HFFc6 (cell line): ENCODE measurements at regions not wholly inside any gene's neighbourhood (a gene's known extent, or its start where the extent isn't known, plus 50 kb on each side); places are given as distances from the start of the nearest gene placed in this dataset.

Experiments
- DNase-seq: peaks from one replicate; pipeline ENCODE4 v3.0.0-alpha.2; 2018
- H3K27ac Mint-ChIP-seq: 2 replicates; pipeline ENCODE4 v1.8.0; 2020; ENCODE audit warnings: mild to moderate bottlenecking, mixed read lengths
- H3K27me3 Mint-ChIP-seq: 2 replicates; pipeline ENCODE4 v1.8.0; 2021; ENCODE audit warnings: mild to moderate bottlenecking, moderate library complexity, mixed read lengths; ENCODE audit not compliant: insufficient read depth
- H3K36me3 Mint-ChIP-seq: 2 replicates; pipeline ENCODE4 v1.8.0; 2021; ENCODE audit warnings: low read depth, mixed read lengths
- H3K4me1 Mint-ChIP-seq: 2 replicates; pipeline ENCODE4 v1.8.0; 2020; ENCODE audit warnings: low read depth, mixed read lengths
- H3K4me3 Mint-ChIP-seq: 2 replicates; pipeline ENCODE4 v1.8.0; 2020; ENCODE audit warnings: mild to moderate bottlenecking, moderate library complexity, mixed read lengths
- H3K9me3 Mint-ChIP-seq: 2 replicates; pipeline ENCODE4 v1.8.0; 2020; ENCODE audit warnings: mild to moderate bottlenecking, mixed read lengths
- CTCF ChIP-seq: fragments of 200-600 bp; sonication (generic); IDR thresholded peaks from 2 replicates; pipeline ENCODE4 v1.5.0; 2021; ENCODE audit warnings: antibody characterized with exemption, mild to moderate bottlenecking

- Mint-ChIP-seq H3K4me3 (no peak overlapping the region), H3K4me1 (peaks cover 35% of the 10 kb centered on the region), H3K36me3 (peaks cover 40% of the 10 kb centered on the region), H3K27me3 (no peaks in the 10 kb centered on the region; the same call in none of the 2 replicates), H3K27ac (peak overlapping the region; percentile 89), H3K9me3 (peaks cover 50% of the 10 kb centered on the region)
- DNase-seq = no peak
- TF ChIP-seq CTCF = no peak
Observed at GRCh38 chr2:120651818-120652217, 83.8 kb upstream of the GLI2 start.

GRCh38 chr2:120653046-120653445, 82.6 kb upstream of the GLI2 start:
- Mint-ChIP-seq H3K9me3 (peaks cover 45% of the 10 kb centered on the region), H3K4me3 (no peak overlapping the region; the same call in 1 of the 2 replicates), H3K36me3 (peaks cover 34% of the 10 kb centered on the region), H3K4me1 (peaks cover 23% of the 10 kb centered on the region), H3K27me3 (no peaks in the 10 kb centered on the region; the same call in none of the 2 replicates), H3K27ac (peak overlapping the region; percentile 89)
- no peak for TF ChIP-seq CTCF
- peak; percentile 73 for DNase-seq

GRCh38 chr2:120653871-120654270, 81.8 kb upstream of the GLI2 start:
- H3K27ac Mint-ChIP-seq = peak overlapping the region; percentile 26; the same call in 1 of the 2 replicates
- DNase-seq = no peak
- H3K36me3 Mint-ChIP-seq = peaks cover 38% of the 10 kb centered on the region
- TF ChIP-seq CTCF = no peak
- peaks cover 44% of the 10 kb centered on the region for H3K9me3 Mint-ChIP-seq
- no peak overlapping the region for H3K4me3 Mint-ChIP-seq
- H3K27me3 Mint-ChIP-seq = no peaks in the 10 kb centered on the region; the same call in none of the 2 replicates
- peaks cover 22% of the 10 kb centered on the region for H3K4me1 Mint-ChIP-seq

GRCh38 chr2:120654381-120655134, 81.1 kb upstream of the GLI2 start:
- Mint-ChIP-seq H3K4me3 (no peak overlapping the region), H3K27ac (no peak overlapping the region)
- TF ChIP-seq CTCF = no peak

GRCh38 chr2:120656273-120656950, 79.3 kb upstream of the GLI2 start:
- no peak for TF ChIP-seq CTCF
- no peak overlapping the region for H3K4me3 Mint-ChIP-seq
- no peak overlapping the region for H3K27ac Mint-ChIP-seq
- peaks cover 22% of the 10 kb centered on the region for H3K4me1 Mint-ChIP-seq
- H3K27me3 Mint-ChIP-seq = no peaks in the 10 kb centered on the region; the same call in none of the 2 replicates
- H3K36me3 Mint-ChIP-seq = peaks cover 17% of the 10 kb centered on the region
- DNase-seq = no peak
- H3K9me3 Mint-ChIP-seq = peaks cover 19% of the 10 kb centered on the region

More at GRCh38 chr2:120654381-120655134, 81.1 kb upstream of the GLI2 start:
- DNase-seq = no peak
- Mint-ChIP-seq H3K4me1 (peaks cover 22% of the 10 kb centered on the region), H3K9me3 (peaks cover 38% of the 10 kb centered on the region), H3K36me3 (peaks cover 33% of the 10 kb centered on the region), H3K27me3 (no peaks in the 10 kb centered on the region; the same call in none of the 2 replicates)
